Activated CD8-positive, alpha-beta memory T cell treated with anti-CD3 and anti-CD28 coated beads, Interleukin-2, amount 50 U/mL, for 1 hour (primary cell): ENCODE measurements at regions not wholly inside any gene's neighbourhood (a gene's known extent, or its start where the extent isn't known, plus 50 kb on each side); places are given as distances from the start of the nearest gene placed in this dataset.

Experiments used
- DNase-seq: peaks from one replicate; pipeline ENCODE4 v3.0.0-alpha.2; 2020; ENCODE audit errors: extremely low read depth

GRCh38 chr10:111830359-111830758 is 353.2 kb downstream of the GPAM start:
- DNase-seq, result no peak

GRCh38 chr10:111831058-111831457 is 352.5 kb downstream of the GPAM start:
- no peak for DNase-seq

- DNase-seq, result no peak
These were observed 350.3 kb downstream of the GPAM start for GRCh38 chr10:111833251-111833650.

GRCh38 chr10:111835574-111835973 is 348.0 kb downstream of the GPAM start:
- DNase-seq, result no peak

GRCh38 chr10:111836064-111836463 is 347.5 kb downstream of the GPAM start:
- no peak for DNase-seq

- DNase-seq, result no peak
These were observed 347.0 kb downstream of the GPAM start for GRCh38 chr10:111836571-111836970.

- no peak for DNase-seq
These were observed 346.5 kb downstream of the GPAM start for GRCh38 chr10:111837086-111837485.

- DNase-seq, result no peak
These were observed 345.6 kb downstream of the GPAM start for GRCh38 chr10:111837985-111838384.

GRCh38 chr10:111840546-111840945 is 343.0 kb downstream of the GPAM start:
- DNase-seq, result no peak

- no peak for DNase-seq
These were observed 330.8 kb downstream of the GPAM start for GRCh38 chr10:111852801-111853200.

- no peak for DNase-seq
These were observed 326.9 kb downstream of the GPAM start for GRCh38 chr10:111856631-111857030.

- no peak for DNase-seq
These were observed 318.0 kb downstream of the GPAM start for GRCh38 chr10:111865550-111865949.

GRCh38 chr10:111871458-111871857 is 312.1 kb downstream of the GPAM start:
- no peak for DNase-seq

GRCh38 chr10:111872591-111872990 is 311.0 kb downstream of the GPAM start:
- DNase-seq, result no peak

GRCh38 chr10:111873041-111873440 is 310.5 kb downstream of the GPAM start:
- DNase-seq, result no peak

GRCh38 chr10:111873621-111874135 is 309.9 kb downstream of the GPAM start:
- DNase-seq, result no peak

- DNase-seq, result no peak
These were observed 309.0 kb downstream of the GPAM start for GRCh38 chr10:111874576-111874975.

GRCh38 chr10:111875725-111876124 is 307.8 kb downstream of the GPAM start:
- DNase-seq, result no peak

GRCh38 chr10:111877258-111877657 is 306.3 kb downstream of the GPAM start:
- DNase-seq, result no peak

GRCh38 chr10:111879969-111880368 is 303.6 kb downstream of the GPAM start:
- no peak for DNase-seq

GRCh38 chr10:111885046-111885445 is 298.5 kb downstream of the GPAM start:
- no peak for DNase-seq

GRCh38 chr10:111885919-111886318 is 297.6 kb downstream of the GPAM start:
- no peak for DNase-seq

GRCh38 chr10:111887266-111887665 is 296.3 kb downstream of the GPAM start:
- no peak for DNase-seq

GRCh38 chr10:111890046-111890445 is 293.5 kb downstream of the GPAM start:
- DNase-seq, result no peak

- no peak for DNase-seq
These were observed 267.6 kb downstream of the GPAM start for GRCh38 chr10:111916011-111916410.
